Natural killer cell treated with Interleukin-12 subunit alpha and Interleukin-12 subunit beta and Interleukin-15 and Interleukin-18, amount 100 ng/mL, for 72 hours (primary cell): ENCODE measurements at regions not wholly inside any gene's neighbourhood (a gene's known extent, or its start where the extent isn't known, plus 50 kb on each side); places are given as distances from the start of the nearest gene placed in this dataset.
A peak's percentile ranks its signal among the peaks of the same experiment; 100 is the strongest.
"Not testable (repeated sequence)": the region's sequence is repeated elsewhere in the genome, so short reads cannot be mapped to it uniquely, and the experiment has no call there.

Experiments used
- ATAC-seq, 2 donors: fragments of 150-1000 bp; cut with Tn5 transposase in 1 of 2; sonication (Bioruptor Pico), chemical (Tn5 transposase) in 1 of 2; 2 replicates each; pipeline ENCODE4 v1.10.0; 2021
- DNase-seq: peaks from one replicate; pipeline ENCODE4 v3.0.0; 2022; ENCODE audit warnings: low spot score
- H3K27ac Mint-ChIP-seq, 2 donors: 1 replicate in 1 of 2; 2 replicates in 1 of 2; pipeline ENCODE4 v1.8.0; 2022; ENCODE audit warnings: mixed read lengths in 2 of 2, mild to moderate bottlenecking in 1 of 2, moderate library complexity in 1 of 2
- H3K27me3 Mint-ChIP-seq, 2 donors: 1 replicate in 1 of 2; 2 replicates in 1 of 2; pipeline ENCODE4 v1.8.0; 2022; ENCODE audit warnings: mixed read lengths in 2 of 2
- H3K36me3 Mint-ChIP-seq: one replicate; pipeline ENCODE4 v1.8.0; 2022; ENCODE audit warnings: mixed read lengths
- H3K4me1 Mint-ChIP-seq, 2 donors: 1 replicate in 1 of 2; 2 replicates in 1 of 2; pipeline ENCODE4 v1.8.0; 2022; ENCODE audit warnings: low read depth in 2 of 2, mixed read lengths in 2 of 2, mild to moderate bottlenecking in 1 of 2
- H3K4me3 Mint-ChIP-seq: one replicate; pipeline ENCODE4 v1.8.0; 2022; ENCODE audit warnings: mixed read lengths
- H3K9me3 Mint-ChIP-seq: 2 replicates; pipeline ENCODE4 v1.8.0; 2022; ENCODE audit warnings: mixed read lengths

- not testable (repeated sequence) for H3K4me1 Mint-ChIP-seq, H3K27ac Mint-ChIP-seq, H3K27me3 Mint-ChIP-seq, ATAC-seq, H3K9me3 Mint-ChIP-seq, H3K4me3 Mint-ChIP-seq, H3K36me3 Mint-ChIP-seq, DNase-seq
These were observed 107.4 kb downstream of the NSUN5 start for GRCh38 chr7:73201264-73201663.

- not testable (repeated sequence) for H3K9me3 Mint-ChIP-seq, H3K36me3 Mint-ChIP-seq, ATAC-seq, H3K27me3 Mint-ChIP-seq, H3K27ac Mint-ChIP-seq, DNase-seq, H3K4me3 Mint-ChIP-seq, H3K4me1 Mint-ChIP-seq
These were observed 108.0 kb downstream of the NSUN5 start for GRCh38 chr7:73200518-73201099.

- not testable (repeated sequence) for H3K27ac Mint-ChIP-seq, H3K27me3 Mint-ChIP-seq, H3K4me1 Mint-ChIP-seq, H3K36me3 Mint-ChIP-seq, ATAC-seq, DNase-seq, H3K9me3 Mint-ChIP-seq, H3K4me3 Mint-ChIP-seq
These were observed 108.2 kb upstream of the SPDYE9 start for GRCh38 chr7:73193991-73194390.

GRCh38 chr7:73190483-73191155, 104.8 kb upstream of the SPDYE9 start:
- not testable (repeated sequence) for ATAC-seq, H3K36me3 Mint-ChIP-seq, H3K4me3 Mint-ChIP-seq, DNase-seq, H3K27me3 Mint-ChIP-seq, H3K9me3 Mint-ChIP-seq, H3K27ac Mint-ChIP-seq, H3K4me1 Mint-ChIP-seq

- not testable (repeated sequence) for H3K9me3 Mint-ChIP-seq, H3K27ac Mint-ChIP-seq, H3K4me1 Mint-ChIP-seq, ATAC-seq, H3K36me3 Mint-ChIP-seq, H3K27me3 Mint-ChIP-seq, H3K4me3 Mint-ChIP-seq, DNase-seq
These were observed 102.4 kb upstream of the SPDYE9 start for GRCh38 chr7:73188287-73188686.

- H3K27me3 Mint-ChIP-seq, H3K4me1 Mint-ChIP-seq, DNase-seq, H3K4me3 Mint-ChIP-seq, ATAC-seq, H3K9me3 Mint-ChIP-seq, H3K36me3 Mint-ChIP-seq, H3K27ac Mint-ChIP-seq: not testable (repeated sequence)
These were observed 100.9 kb upstream of the SPDYE9 start for GRCh38 chr7:73186589-73187309.

- not testable (repeated sequence) for DNase-seq, H3K27me3 Mint-ChIP-seq, H3K4me3 Mint-ChIP-seq, H3K9me3 Mint-ChIP-seq, H3K4me1 Mint-ChIP-seq, H3K27ac Mint-ChIP-seq, ATAC-seq, H3K36me3 Mint-ChIP-seq
These were observed 91.0 kb upstream of the SPDYE9 start for GRCh38 chr7:73176813-73177212.

- DNase-seq, H3K4me1 Mint-ChIP-seq, H3K27me3 Mint-ChIP-seq, H3K27ac Mint-ChIP-seq, H3K9me3 Mint-ChIP-seq, ATAC-seq, H3K36me3 Mint-ChIP-seq, H3K4me3 Mint-ChIP-seq: not testable (repeated sequence)
These were observed 89.5 kb upstream of the SPDYE9 start for GRCh38 chr7:73175322-73175721.

GRCh38 chr7:73170902-73171301, 85.1 kb upstream of the SPDYE9 start:
- DNase-seq, H3K9me3 Mint-ChIP-seq, H3K27me3 Mint-ChIP-seq, H3K27ac Mint-ChIP-seq, H3K4me1 Mint-ChIP-seq, H3K4me3 Mint-ChIP-seq, H3K36me3 Mint-ChIP-seq: not testable (repeated sequence)
- ATAC-seq = peak in 1 of 2 donors; percentile 32

GRCh38 chr7:73170415-73170814, 84.6 kb upstream of the SPDYE9 start:
- not testable (repeated sequence) for H3K27ac Mint-ChIP-seq, DNase-seq, ATAC-seq, H3K9me3 Mint-ChIP-seq, H3K36me3 Mint-ChIP-seq, H3K4me1 Mint-ChIP-seq, H3K27me3 Mint-ChIP-seq, H3K4me3 Mint-ChIP-seq

GRCh38 chr7:73166152-73166551, 80.3 kb upstream of the SPDYE9 start:
- not testable (repeated sequence) for H3K36me3 Mint-ChIP-seq, H3K9me3 Mint-ChIP-seq, H3K4me3 Mint-ChIP-seq, H3K4me1 Mint-ChIP-seq, H3K27ac Mint-ChIP-seq, ATAC-seq, H3K27me3 Mint-ChIP-seq, DNase-seq

GRCh38 chr7:73162680-73163079, 76.8 kb upstream of the SPDYE9 start:
- H3K4me3 Mint-ChIP-seq, H3K4me1 Mint-ChIP-seq, H3K36me3 Mint-ChIP-seq, DNase-seq, H3K27me3 Mint-ChIP-seq, ATAC-seq, H3K27ac Mint-ChIP-seq, H3K9me3 Mint-ChIP-seq: not testable (repeated sequence)

GRCh38 chr7:73161727-73162126, 75.9 kb upstream of the SPDYE9 start:
- not testable (repeated sequence) for H3K36me3 Mint-ChIP-seq, H3K4me3 Mint-ChIP-seq, ATAC-seq, H3K27ac Mint-ChIP-seq, H3K27me3 Mint-ChIP-seq, H3K9me3 Mint-ChIP-seq, DNase-seq, H3K4me1 Mint-ChIP-seq

- H3K4me3 Mint-ChIP-seq, H3K36me3 Mint-ChIP-seq, ATAC-seq, DNase-seq, H3K27me3 Mint-ChIP-seq, H3K4me1 Mint-ChIP-seq, H3K9me3 Mint-ChIP-seq, H3K27ac Mint-ChIP-seq: not testable (repeated sequence)
These were observed 71.4 kb upstream of the SPDYE9 start for GRCh38 chr7:73157169-73157661.
